NCI-H748 (cell line): ENCODE measurements at regions not wholly inside any gene's neighbourhood (a gene's known extent, or its start where the extent isn't known, plus 50 kb on each side); places are given as distances from the start of the nearest gene placed in this dataset.
A peak's percentile ranks its signal among the peaks of the same experiment; 100 is the strongest.

ENCODE experiments used
- DNase-seq: peaks from one replicate; lab custom pipeline; 2025; ENCODE audit not compliant: unreplicated experiment; lab: John Stamatoyannopoulos, UW

- peak; percentile 0 for DNase-seq
These were observed 108.1 kb downstream of the DHX15 start for GRCh38 chr4:24476282-24476681.

GRCh38 chr4:24475756-24476155, 108.6 kb downstream of the DHX15 start:
- DNase-seq = no peak

- peak; percentile 48 for DNase-seq
These were observed 111.0 kb downstream of the DHX15 start for GRCh38 chr4:24473309-24473721.

GRCh38 chr4:24472514-24473308, 111.6 kb downstream of the DHX15 start:
- DNase-seq = peak; percentile 83

DNA sequence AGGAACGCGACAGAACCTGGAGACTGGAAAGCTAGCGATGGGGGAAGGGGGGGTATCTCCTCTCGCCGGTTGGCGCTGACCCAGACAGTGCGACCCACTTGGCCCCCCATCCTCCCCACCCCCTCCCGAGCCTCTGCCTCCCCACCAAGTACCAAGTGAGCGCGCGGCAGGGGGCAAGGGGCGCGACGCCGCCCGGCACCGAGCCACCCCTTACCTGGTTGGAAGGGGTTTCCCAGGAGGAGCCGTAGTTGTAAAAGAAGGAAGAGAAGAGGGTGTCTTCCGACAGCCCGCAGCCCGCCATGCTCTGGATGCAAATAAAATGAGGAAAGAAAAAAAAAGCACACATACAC, 112.2 kb downstream of the DHX15 start:
- peak; percentile 37 for DNase-seq

- peak; percentile 30 for DNase-seq
These were observed 112.7 kb downstream of the DHX15 start for GRCh38 chr4:24471486-24472160.

DNA sequence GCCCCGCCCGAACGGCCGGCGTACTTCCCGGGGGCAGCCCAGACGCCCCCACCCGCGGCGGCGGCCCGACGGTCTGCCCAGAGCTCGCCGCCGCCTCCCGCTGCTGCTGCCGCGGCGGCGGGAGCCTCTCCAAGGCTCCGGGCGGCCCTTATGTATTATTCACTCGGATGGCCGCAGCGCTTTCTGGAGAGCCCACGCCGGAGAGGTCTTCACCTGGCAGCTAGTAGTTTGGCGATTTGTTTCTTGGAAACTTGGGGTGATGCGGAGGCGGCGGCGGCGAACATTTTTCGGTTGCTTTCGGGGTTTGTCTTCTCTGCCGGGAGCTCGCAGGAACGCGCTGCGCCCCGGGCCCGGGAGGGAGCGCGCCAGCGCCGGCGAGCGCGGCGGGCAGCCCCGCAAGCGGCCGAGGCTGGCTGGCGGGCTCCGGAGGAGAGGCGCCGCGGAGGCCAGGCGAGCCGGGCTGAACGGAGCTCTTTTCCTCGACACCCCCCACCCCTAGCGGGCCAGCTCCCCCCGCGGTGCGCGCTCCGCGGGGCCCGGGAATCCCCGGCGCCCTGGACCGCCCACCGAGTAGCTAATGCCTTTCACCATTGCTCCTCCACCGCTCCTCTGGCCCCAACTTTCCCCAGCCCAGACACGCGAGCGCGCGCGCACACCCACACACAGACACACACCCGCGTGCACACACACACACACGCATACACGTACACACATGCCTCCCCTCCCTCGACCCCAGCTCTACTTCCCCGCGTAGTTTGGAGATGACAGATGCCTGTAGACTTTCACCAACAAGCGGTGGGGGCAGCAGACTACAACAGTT, 113.5 kb downstream of the DHX15 start:
- peak; percentile 40 for DNase-seq

DNA sequence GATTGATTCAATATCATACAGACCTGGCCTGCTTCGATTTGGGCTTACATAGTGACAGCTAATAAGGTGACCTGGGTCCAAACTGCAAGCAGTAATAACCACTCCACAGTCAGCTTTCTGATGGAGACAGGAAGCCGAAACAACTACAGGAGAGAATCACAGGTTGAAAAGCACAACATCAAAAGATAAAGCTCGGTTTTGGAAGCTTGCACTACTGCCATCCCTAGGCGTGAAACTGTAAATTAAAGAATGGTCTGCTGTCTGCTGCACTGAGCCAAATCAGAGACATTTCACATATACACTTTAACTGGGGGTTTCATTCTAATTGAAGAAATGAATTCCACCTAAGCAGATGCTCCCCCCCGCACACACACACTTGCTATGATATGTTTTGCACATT, 116.3 kb downstream of the DHX15 start:
- DNase-seq = peak; percentile 1

DNA sequence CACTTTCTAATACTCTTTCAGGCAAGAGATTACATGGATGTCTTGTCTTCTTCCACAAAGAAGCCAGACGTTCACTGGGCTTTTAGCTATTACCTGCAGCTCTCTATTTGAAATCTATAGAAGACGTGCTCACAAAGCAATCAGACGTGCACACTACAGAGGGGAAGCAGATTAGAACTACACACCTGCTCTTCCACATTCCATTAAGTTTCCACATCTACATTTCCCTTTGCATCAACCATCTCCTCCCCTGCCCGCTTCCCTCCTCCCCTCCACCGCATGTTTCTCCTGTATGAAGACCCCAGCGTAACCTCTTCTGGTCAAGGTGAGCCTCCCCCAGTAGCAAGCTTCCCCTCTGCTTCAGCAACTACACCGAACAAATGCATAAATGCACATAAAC, 119.8 kb downstream of the DHX15 start:
- DNase-seq = no peak

DNA sequence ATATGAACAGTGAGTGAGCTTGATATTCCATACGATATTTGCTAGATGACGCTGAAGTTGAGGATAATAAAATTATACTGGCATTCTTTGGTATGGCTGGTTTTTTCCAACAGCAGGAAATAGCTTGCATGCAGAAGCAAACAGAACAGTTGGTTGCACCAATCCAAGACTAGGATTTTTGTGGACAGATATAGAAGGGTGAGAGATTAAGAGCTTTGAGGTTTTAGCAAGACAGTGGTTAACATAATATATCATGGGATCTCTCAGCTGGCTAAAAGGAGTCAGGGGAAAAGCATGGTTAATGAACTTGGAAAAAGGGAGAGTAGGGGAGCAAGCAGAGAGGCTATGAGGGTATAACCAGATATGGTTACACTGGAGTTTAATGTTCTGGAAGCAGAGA, 127.9 kb downstream of the DHX15 start:
- no peak for DNase-seq

DNA sequence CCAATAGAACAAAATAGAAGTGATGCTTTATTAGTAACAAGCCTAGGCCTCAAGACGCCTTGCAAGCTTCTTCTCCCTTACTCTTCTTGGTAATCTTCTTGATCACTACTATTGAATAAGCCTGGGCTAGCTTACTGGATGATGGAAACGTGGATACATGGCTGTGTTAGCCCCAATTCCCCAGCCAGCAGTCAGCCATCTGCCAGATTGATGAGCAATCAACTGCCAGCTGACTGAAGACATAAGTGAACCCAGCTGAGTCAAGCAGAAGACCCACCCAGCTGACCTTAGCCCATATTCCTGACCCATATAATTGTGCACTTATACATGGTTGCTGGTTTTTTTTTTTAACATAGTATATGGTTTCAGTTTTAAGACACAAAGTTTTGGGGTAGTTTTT, 130.4 kb downstream of the DHX15 start:
- no peak for DNase-seq

GRCh38 chr4:24451870-24452269, 132.5 kb downstream of the DHX15 start:
- DNase-seq = no peak

DNA sequence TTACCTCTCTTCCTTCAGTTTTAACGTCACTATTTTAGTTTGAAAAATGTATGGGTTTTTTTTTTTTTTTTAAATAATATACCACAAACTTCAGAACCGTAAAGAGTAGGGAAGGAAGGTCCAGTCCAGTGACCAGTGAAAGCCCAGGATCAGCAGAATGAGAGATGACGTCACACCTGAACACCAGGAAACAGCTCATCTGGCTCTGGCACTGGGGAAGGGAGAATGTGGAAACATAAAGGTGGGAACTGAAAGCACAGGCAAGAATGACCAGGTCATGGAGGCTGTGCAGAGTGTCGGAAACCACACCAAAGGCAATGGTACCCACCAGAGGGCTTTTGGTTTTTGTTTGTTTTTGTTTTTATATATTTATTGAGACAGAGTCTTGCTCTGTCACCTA, 141.2 kb downstream of the DHX15 start:
- no peak for DNase-seq

DNA sequence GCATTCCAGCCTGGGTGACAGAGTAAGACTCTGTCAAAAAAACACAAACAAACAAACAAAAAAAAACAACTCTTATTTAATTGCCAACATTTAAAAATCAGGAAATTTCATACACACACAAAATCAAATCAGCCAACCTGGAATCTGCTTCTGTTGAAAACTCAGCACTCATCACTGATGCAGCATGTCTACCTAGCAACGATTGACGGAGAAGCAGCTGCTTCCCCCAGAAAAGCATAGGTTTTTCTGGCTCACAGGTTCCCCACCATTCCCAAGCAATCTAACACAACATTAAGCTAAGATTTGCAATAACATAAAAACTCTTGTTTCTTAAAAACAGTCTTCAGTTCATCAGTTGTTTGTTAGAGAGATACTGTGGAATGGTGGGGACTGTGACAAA, 143.6 kb downstream of the DHX15 start:
- DNase-seq = no peak

DNA sequence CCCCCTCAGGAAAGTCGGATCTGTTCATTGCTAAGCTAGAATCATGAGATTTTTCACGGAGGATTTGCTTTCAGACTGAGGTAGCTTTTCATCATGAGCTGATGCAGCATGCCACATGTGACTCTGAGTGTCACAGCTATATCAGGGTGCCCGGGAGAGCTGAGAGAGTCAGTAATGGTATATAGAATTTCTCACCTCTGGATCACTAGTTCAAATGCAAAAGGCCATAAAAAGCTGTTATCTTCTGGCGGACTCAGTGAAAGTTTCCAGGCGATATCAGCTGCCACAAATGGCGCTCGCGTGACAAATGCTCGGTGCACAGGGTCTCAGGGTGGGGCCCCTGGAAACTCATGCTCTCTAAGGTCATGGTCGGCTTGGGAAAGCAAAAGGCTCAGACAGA, 150.1 kb downstream of the DHX15 start:
- DNase-seq = no peak

GRCh38 chr4:24433515-24434214, 150.7 kb downstream of the DHX15 start:
- no peak for DNase-seq

- no peak for DNase-seq
These were observed 155.5 kb downstream of the DHX15 start for GRCh38 chr4:24428850-24429249.

DNA sequence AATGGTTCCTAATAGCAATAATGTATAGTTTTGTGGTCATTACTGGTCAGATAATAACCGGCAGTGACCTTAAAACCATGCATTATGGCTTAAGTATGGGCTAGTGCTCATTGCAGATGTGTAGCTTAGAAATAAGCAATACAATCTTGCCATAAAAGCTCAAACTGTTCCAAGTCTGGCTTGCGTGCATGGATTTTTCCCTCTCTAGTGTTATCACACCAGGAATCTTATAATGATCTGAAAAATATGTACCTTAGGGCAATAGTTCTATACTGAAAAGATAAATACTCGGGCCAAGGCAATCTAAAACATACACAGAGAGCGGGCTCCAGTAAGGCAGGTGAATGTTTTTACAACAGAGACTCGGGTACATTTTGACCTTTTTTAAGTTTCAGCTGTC, 157.8 kb downstream of the DHX15 start:
- no peak for DNase-seq

DNA sequence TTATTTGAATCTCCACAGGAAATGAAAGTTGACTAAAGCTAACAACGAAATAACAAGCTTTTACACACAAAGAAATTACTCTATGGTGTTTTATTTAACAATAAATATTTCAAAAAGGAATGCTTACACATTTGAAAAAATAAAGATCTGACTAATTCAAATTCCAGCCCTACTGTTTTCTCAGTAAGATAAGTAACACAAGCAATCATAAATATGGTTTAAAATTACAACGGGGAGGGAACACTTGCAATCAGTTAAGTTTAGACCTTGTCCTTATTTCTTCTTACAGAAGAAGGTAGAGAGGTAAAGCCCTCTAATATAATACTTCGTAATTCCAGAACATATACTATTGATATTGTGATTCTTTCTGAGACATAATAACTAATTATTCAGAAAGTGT, 158.5 kb downstream of the DHX15 start:
- no peak for DNase-seq

DNA sequence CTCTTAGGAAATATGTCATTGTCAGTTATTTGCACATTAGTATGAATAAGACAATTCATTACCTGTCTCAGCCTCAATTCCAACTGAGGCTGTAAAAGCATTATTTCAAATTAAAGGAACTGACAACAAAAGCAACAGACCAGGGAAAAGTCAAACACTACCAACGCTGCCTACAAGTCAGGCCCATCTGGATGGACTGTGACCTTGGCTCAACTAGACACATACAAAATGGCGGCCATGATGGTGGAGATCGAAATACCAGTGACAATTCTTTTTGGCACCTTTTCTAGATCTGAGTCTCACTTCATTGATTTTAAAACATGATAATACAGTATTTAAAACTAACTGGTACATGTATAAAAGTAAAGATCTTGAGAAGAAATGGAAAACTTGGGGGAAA, 160.7 kb downstream of the DHX15 start:
- no peak for DNase-seq

GRCh38 chr4:24422644-24423043, 161.7 kb downstream of the DHX15 start:
- no peak for DNase-seq
